Non-pigmented ciliary epithelial cell (primary cell): ENCODE measurements at regions not wholly inside any gene's neighbourhood (a gene's known extent, or its start where the extent isn't known, plus 50 kb on each side); places are given as distances from the start of the nearest gene placed in this dataset.
"Not testable (repeated sequence)": the region's sequence is repeated elsewhere in the genome, so short reads cannot be mapped to it uniquely, and the experiment has no call there.

Source experiments
- DNase-seq: peaks from one replicate; pipeline ENCODE4 v3.0.0-alpha.2; 2010; ENCODE audit warnings: low read depth

- no peak for DNase-seq
These were observed 282.7 kb upstream of the CCDC179 start for GRCh38 chr11:23143022-23143421.

GRCh38 chr11:23151819-23152218 lies 291.5 kb upstream of the CCDC179 start:
- peak; percentile 1 for DNase-seq

GRCh38 chr11:23155503-23155902 lies 295.2 kb upstream of the CCDC179 start:
- no peak for DNase-seq

- no peak for DNase-seq
These were observed 303.7 kb upstream of the CCDC179 start for GRCh38 chr11:23164022-23164421.

- DNase-seq, result no peak
These were observed 306.1 kb upstream of the CCDC179 start for GRCh38 chr11:23166376-23166775.

- DNase-seq, result no peak
These were observed 319.3 kb upstream of the CCDC179 start for GRCh38 chr11:23179609-23180008.

GRCh38 chr11:23181022-23181807 lies 320.9 kb upstream of the CCDC179 start:
- DNase-seq, result no peak

GRCh38 chr11:23192256-23192655 lies 332.0 kb upstream of the CCDC179 start:
- peak; percentile 24 for DNase-seq

GRCh38 chr11:23201936-23202522 lies 341.8 kb upstream of the CCDC179 start:
- no peak for DNase-seq

GRCh38 chr11:23202611-23203010 lies 342.3 kb upstream of the CCDC179 start:
- DNase-seq, result no peak

GRCh38 chr11:23205156-23205871 lies 345.0 kb upstream of the CCDC179 start:
- no peak for DNase-seq

- DNase-seq, result no peak
These were observed 346.6 kb upstream of the CCDC179 start for GRCh38 chr11:23206741-23207336.

- DNase-seq, result no peak
These were observed 350.9 kb upstream of the CCDC179 start for GRCh38 chr11:23211221-23211620.

- DNase-seq, result no peak
These were observed 352.5 kb upstream of the CCDC179 start for GRCh38 chr11:23212807-23213206.

GRCh38 chr11:23217072-23217471 lies 356.8 kb upstream of the CCDC179 start:
- DNase-seq, result no peak

GRCh38 chr11:23220086-23220485 lies 359.8 kb upstream of the CCDC179 start:
- DNase-seq, result not testable (repeated sequence)

- DNase-seq, result no peak
These were observed 361.1 kb upstream of the CCDC179 start for GRCh38 chr11:23221366-23221765.

GRCh38 chr11:23226331-23227077 lies 366.2 kb upstream of the CCDC179 start:
- no peak for DNase-seq

GRCh38 chr11:23227078-23227445 lies 366.8 kb upstream of the CCDC179 start:
- DNase-seq, result no peak

- DNase-seq, result no peak
These were observed 372.4 kb upstream of the CCDC179 start for GRCh38 chr11:23232652-23233051.

GRCh38 chr11:23233075-23233474 lies 372.8 kb upstream of the CCDC179 start:
- DNase-seq, result no peak
